G401 (cell line): ENCODE measurements at regions not wholly inside any gene's neighbourhood (a gene's known extent, or its start where the extent isn't known, plus 50 kb on each side); places are given as distances from the start of the nearest gene placed in this dataset.

ENCODE experiments used
- DNase-seq: peaks from one replicate; pipeline ENCODE4 v3.0.0-alpha.2; 2015; ENCODE audit warnings: low spot score
- in situ Hi-C: cut with HindIII; loops from 2 replicates; pipeline ENCODE4 v1.10.0; 2016; ENCODE audit warnings: low sequenced_read_pairs, mixed read lengths

DNA sequence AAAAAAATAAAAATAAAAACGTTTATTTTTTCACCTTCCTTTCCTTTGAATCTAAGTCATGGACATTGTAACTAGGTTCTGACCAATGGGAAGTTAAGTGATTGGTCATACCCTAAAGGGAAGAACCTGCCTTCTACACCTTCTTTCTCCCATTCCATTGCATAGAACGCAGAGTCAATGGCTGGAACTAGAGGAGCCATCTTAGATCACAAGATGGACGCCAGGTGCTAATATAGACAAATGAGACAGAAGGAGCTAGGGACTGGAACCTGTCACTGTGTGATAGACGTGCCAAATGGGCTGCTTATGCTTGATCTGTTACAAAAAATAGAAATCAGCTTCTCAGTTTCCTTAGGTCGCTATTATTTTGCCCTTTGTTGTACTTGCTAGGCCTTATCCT is 606.6 kb downstream of the MED13L start:
- peak; percentile 1 for DNase-seq
- in situ Hi-C loops = no loop called here

- in situ Hi-C loops = no loop called here
- peak; percentile 21 for DNase-seq
These were observed 610.4 kb downstream of the MED13L start for GRCh38 chr12:115667116-115667515.

GRCh38 chr12:115666168-115666567 is 611.3 kb downstream of the MED13L start:
- DNase-seq = no peak
- in situ Hi-C loops = no loop called here

DNA sequence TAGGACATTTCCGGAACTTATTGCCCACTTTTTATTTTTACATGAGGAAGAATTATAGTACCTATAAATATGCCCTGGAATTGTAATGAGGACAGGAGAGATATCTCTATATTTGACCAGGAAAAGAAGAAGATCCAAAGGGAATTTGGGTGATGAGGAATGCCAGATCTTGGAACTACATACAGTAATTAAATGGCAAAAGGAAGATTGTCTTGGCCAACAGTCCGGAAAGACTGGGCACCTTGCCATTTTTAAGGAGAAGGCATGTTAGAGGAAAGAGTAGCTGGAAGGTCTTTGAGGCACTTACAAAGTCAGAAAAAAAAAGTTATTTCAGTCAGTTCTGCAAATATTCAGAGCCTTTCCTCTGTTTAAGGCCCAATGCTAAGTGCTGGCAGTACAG is 616.4 kb downstream of the MED13L start:
- in situ Hi-C loops = no loop called here
- DNase-seq = no peak

DNA sequence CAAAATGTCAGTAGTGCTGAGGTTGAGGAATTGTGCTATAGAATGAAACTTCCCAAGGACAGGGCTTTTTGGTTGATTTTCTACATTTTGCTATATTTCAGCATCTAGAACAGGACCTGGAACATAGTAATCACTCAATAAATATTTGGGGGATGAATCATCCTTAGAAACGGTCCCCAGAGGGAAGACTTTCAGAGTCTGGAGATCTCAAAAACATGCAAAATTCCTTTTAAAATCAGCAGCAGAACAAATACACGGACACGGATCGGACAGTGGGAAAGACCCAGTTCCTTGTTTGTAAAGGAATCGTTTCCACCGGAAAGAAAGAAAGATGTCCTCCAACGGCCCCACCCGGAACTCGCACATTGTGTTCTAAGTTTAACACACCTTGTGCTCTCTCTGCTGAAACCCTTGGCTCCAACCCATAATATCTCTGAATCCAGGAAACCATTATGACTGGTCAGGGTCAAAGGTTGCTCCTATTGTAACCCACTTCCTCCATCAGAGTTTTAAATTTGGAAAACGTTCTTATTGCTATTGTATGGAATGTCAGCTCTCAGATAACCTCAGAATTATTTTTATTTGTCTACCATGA is 617.2 kb downstream of the MED13L start:
- in situ Hi-C loops = no loop called here
- DNase-seq = no peak

- no peak for DNase-seq
- in situ Hi-C loops = no loop called here
These were observed 618.1 kb downstream of the MED13L start for GRCh38 chr12:115659422-115659821.

GRCh38 chr12:115657081-115658013 is 620.1 kb downstream of the MED13L start:
- in situ Hi-C loops = no loop called here
- DNase-seq = no peak

DNA sequence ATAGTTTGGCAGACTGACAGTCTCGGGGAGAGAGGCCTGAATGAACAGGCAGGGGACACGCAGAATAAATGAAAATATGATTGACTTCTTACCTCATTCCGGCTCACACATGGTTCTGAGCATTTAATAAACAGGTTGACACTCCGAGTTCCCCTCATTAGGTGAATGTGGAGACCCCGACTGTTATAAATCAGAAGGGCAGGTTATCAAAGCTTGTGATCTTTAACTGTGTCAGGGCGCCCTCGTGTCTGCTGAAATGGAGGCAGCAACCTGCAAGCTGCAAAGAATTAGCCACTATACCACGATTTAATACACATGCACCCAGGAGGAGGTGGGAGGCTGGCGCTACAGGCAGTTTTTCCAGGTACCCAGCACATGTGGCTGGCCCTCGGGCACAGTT is 627.5 kb downstream of the MED13L start:
- in situ Hi-C loops = no loop called here
- no peak for DNase-seq

- in situ Hi-C loops = no loop called here
- DNase-seq = no peak
These were observed 629.0 kb downstream of the MED13L start for GRCh38 chr12:115648463-115648862.

DNA sequence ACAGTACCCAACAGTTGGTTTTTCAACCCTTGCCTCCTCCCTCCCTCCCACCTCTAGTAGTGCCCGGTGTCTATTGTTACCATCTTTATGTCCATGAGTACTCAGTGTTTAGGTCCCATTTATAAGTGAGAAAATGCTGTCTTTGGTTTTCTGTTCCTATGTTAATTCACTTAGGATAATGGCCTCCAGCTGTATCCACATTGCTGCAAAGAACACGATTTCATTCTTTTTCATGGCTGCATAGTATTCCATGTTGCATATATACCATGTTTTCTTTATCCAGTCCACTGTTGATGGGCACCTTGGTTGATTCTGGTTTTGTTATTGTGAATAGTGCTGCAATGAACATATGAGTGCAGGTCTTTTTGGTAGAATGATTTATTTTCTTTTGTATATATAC is 631.3 kb downstream of the MED13L start:
- in situ Hi-C loops = no loop called here

DNA sequence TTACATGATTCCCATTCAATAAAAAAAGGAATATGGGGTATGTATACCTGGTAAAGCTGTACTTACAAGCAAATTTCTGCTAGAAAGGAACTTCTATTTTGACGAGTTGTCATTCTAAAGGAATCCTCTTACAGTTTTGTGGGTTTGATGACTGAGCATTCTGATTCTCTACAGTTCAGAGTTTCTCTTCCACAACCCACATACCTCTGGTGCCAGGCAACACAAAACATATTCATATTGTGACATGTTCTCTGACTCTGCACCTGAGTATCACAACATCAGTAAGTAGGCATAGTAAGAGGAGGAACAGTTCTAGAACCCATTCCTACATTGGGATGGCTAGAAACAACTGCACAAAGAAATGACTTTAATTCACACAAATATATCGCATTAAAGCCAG is 636.6 kb downstream of the MED13L start:
- DNase-seq = no peak
- in situ Hi-C loops = no loop called here

More for the DNA sequence above, 631.3 kb downstream of the MED13L start:
- no peak for DNase-seq

- no peak for DNase-seq
- in situ Hi-C loops = no loop called here
These were observed 637.9 kb downstream of the MED13L start for GRCh38 chr12:115639648-115640012.

- in situ Hi-C loops = no loop called here
- no peak for DNase-seq
These were observed 638.5 kb downstream of the MED13L start for GRCh38 chr12:115638733-115639647.

GRCh38 chr12:115636546-115636945 is 640.9 kb downstream of the MED13L start:
- DNase-seq = no peak
- in situ Hi-C loops = no loop called here

DNA sequence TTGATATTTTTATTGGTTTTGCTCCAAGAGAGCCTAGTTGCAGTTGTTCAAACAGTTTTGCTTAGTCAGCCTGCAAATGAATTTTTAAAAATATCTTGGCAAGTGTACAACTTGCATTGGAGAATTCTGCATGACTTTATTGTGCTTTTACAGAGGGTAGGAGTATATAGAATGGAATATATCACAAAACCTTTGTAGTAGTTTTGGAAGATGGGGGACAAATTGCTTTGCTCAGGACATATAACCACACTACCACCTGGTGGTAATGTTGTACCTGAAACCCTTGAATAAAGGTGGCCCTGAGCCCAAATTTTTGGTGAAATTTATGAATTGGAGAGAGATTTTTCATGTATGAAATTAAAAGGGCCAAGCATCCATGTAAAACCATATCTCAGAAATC is 645.2 kb downstream of the MED13L start:
- in situ Hi-C loops = no loop called here

GRCh38 chr12:115630136-115630535 is 647.4 kb downstream of the MED13L start:
- in situ Hi-C loops = no loop called here
- DNase-seq = no peak

More for the DNA sequence above, 645.2 kb downstream of the MED13L start:
- DNase-seq = no peak

- DNase-seq = no peak
- in situ Hi-C loops = no loop called here
These were observed 651.3 kb downstream of the MED13L start for GRCh38 chr12:115626210-115626609.

- in situ Hi-C loops = no loop called here
- no peak for DNase-seq
These were observed 653.6 kb downstream of the MED13L start for GRCh38 chr12:115623764-115624334.

GRCh38 chr12:115623275-115623674 is 654.2 kb downstream of the MED13L start:
- DNase-seq = no peak
- in situ Hi-C loops = no loop called here
